B cell (primary cell): ENCODE measurements at regions not wholly inside any gene's neighbourhood (a gene's known extent, or its start where the extent isn't known, plus 50 kb on each side); places are given as distances from the start of the nearest gene placed in this dataset.

ENCODE experiments used
- ATAC-seq: fragments of 200-7000 bp; cut with Tn5 transposase; one replicate; pipeline ENCODE4 v1.10.0; 2021; ENCODE audit warnings: low read depth, mild to moderate bottlenecking, moderate number of reproducible peaks, moderate library complexity
- CTCF ChIA-PET: fragments of 350-600 bp; sonication (Branson Sonifier 250); formaldehyde crosslinking; loops from one replicate; lab custom pipeline; 2021; ENCODE audit warnings: antibody characterized with exemption, inconsistent platforms; lab: Charles Lee
- POLR2A ChIA-PET: fragments of 350-600 bp; sonication (Branson Sonifier 250); formaldehyde crosslinking; loops from one replicate; lab custom pipeline; 2021; ENCODE audit warnings: antibody characterized with exemption; lab: Charles Lee
- DNase-seq: peaks from one replicate; pipeline ENCODE4 v3.0.0; 2013
- H2AFZ ChIP-seq: 2 replicates; pipeline ENCODE4 v1.6.1; 2012; ENCODE audit warnings: mild to moderate bottlenecking, low read depth, low read length; ENCODE audit not compliant: insufficient read depth, poor library complexity, severe bottlenecking
- H3K27ac ChIP-seq, 2 donors: 1 replicate in 1 of 2; 2 replicates in 1 of 2; pipeline ENCODE4 v1.5.1; 2012 to 2013; ENCODE audit warnings: low read length in 2 of 2, mild to moderate bottlenecking in 2 of 2, moderate library complexity in 1 of 2
- H3K27me3 ChIP-seq, 4 experiments: fragments of 200-600 bp in 1 of 4; sonication (generic) in 1 of 4; replicated peaks in 1 of 4; 1 replicate in 2 of 4; 2 replicates in 2 of 4; pipeline versions ENCODE4 v1.6.1 to v1.7.0; 2013 to 2016; ENCODE audit warnings: low read length in 3 of 4, mild to moderate bottlenecking in 2 of 4, mixed read lengths in 1 of 4, moderate library complexity in 1 of 4; ENCODE audit not compliant: insufficient read depth in 4 of 4, control insufficient read depth in 3 of 4; ENCODE audit errors: control extremely low read depth in 1 of 4
- H3K36me3 ChIP-seq, 2 experiments: replicated peaks in 1 of 2; 1 replicate in 1 of 2; 2 replicates in 1 of 2; pipeline versions ENCODE4 v1.6.1 to v1.7.1; 2013; ENCODE audit warnings: low read length in 1 of 2; ENCODE audit not compliant: insufficient read depth in 2 of 2, control insufficient read depth in 1 of 2; ENCODE audit errors: control extremely low read depth in 1 of 2, extremely low read depth in 1 of 2
- H3K4me1 ChIP-seq, 2 donors: fragments of 200-600 bp in 1 of 2; sonication (generic) in 1 of 2; 1 replicate in 1 of 2; 2 replicates in 1 of 2; pipeline versions ENCODE4 v1.5.1 to v1.6.1; 2013 to 2017; ENCODE audit warnings: low read length in 2 of 2; ENCODE audit not compliant: control insufficient read depth in 2 of 2, insufficient read depth in 2 of 2
- H3K4me2 ChIP-seq: replicated peaks from 2 replicates; pipeline ENCODE3; 2012; ENCODE audit warnings: mild to moderate bottlenecking, low read depth, low read length; ENCODE audit not compliant: poor library complexity, severe bottlenecking
- H3K4me3 ChIP-seq, 5 experiments: fragments of 200-600 bp in 1 of 5; sonication (generic) in 1 of 5; 1 replicate in 3 of 5; 2 replicates in 2 of 5; pipeline versions ENCODE4 v1.5.1 to v1.7.0; 2011 to 2016; ENCODE audit warnings: low read length in 4 of 5, mild to moderate bottlenecking in 4 of 5, low read depth in 2 of 5, control low read depth in 1 of 5, moderate library complexity in 1 of 5; ENCODE audit not compliant: insufficient read depth in 1 of 5; ENCODE audit errors: control extremely low read depth in 1 of 5, extremely low read depth in 1 of 5
- H3K79me2 ChIP-seq: fragments of 200-600 bp; sonication (generic); one replicate; pipeline ENCODE4 v1.6.0; 2016; ENCODE audit warnings: low read length; ENCODE audit not compliant: control insufficient read depth, insufficient read depth
- H3K9ac ChIP-seq: fragments of 200-600 bp; sonication (generic); 2 replicates; pipeline ENCODE4 v1.6.1; 2017; ENCODE audit warnings: mild to moderate bottlenecking, low read length, moderate library complexity
- H3K9me3 ChIP-seq, 3 donors: one replicate each; pipeline versions ENCODE4 v1.6.1 to v1.7.1; 2013; ENCODE audit warnings: low read length in 2 of 3; ENCODE audit not compliant: control insufficient read depth in 2 of 3, insufficient read depth in 1 of 3; ENCODE audit errors: control extremely low read depth in 1 of 3
- H4K20me1 ChIP-seq: 2 replicates; pipeline ENCODE4 v1.6.0; 2012; ENCODE audit warnings: mild to moderate bottlenecking, low read length; ENCODE audit not compliant: insufficient read depth, control insufficient read depth, poor library complexity, severe bottlenecking
- H3K27ac Mint-ChIP-seq: one replicate; pipeline ENCODE4 v1.8.0; 2021; ENCODE audit warnings: mixed read lengths
- H3K27me3 Mint-ChIP-seq: one replicate; pipeline ENCODE4 v1.8.0; 2021; ENCODE audit warnings: mixed read lengths
- H3K4me1 Mint-ChIP-seq: one replicate; pipeline ENCODE4 v1.8.0; 2021; ENCODE audit warnings: mixed read lengths
- H3K4me3 Mint-ChIP-seq: one replicate; pipeline ENCODE4 v1.8.0; 2021; ENCODE audit warnings: mixed read lengths
- H3K9me3 Mint-ChIP-seq: one replicate; pipeline ENCODE4 v1.8.0; 2022; ENCODE audit warnings: mixed read lengths; ENCODE audit not compliant: insufficient read depth
- CTCF ChIP-seq: fragments of 200-600 bp; IDR thresholded peaks from one replicate; pipeline ENCODE4 v1.8.0; 2022; ENCODE audit warnings: antibody characterized with exemption, mild to moderate bottlenecking
- EZH2 ChIP-seq: IDR thresholded peaks from 2 replicates; pipeline ENCODE4 v1.6.1; 2012; ENCODE audit warnings: borderline replicate concordance, low read depth, mild to moderate bottlenecking, moderate library complexity, low read length; ENCODE audit not compliant: insufficient read depth, poor library complexity, severe bottlenecking
- WGBS: methylation state at CpG from one replicate; pipeline ENCODE4 v1.1.5; 2013; ENCODE audit warnings: missing lambda C conversion rate; ENCODE audit not compliant: insufficient coverage; 5-methylcytosine and 5-hydroxymethylcytosine counted together
- intact Hi-C: fragments of 100-400 bp; cut with micrococcal nuclease; formaldehyde crosslinking; loops from one replicate; pipeline ENCODE4 v1.10.0; 2022

DNA sequence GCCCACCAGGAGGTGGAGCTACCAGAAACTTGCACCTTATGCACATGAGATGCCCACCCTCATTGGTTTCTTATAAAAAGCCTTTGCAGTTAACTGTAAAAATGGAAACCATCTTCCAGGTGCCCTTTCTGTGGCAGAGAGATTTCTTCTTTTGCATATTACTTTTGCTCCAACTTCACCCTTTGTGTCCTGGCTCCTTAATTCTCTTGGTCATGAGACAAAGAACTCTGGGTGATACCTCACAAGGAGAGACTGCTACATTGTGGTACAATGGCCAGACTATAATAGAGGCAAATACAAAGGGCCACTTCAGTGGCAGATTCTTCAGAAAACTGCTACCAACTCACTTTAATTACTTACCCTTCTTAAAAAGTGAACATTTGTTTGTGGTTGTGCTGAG is 76.4 kb upstream of the PTER start:
- H3K4me1 ChIP-seq: no peaks in the 10 kb centered on the region
- no peak overlapping the region for H3K4me2 ChIP-seq
- ChIA-PET CTCF (no interaction called here), POLR2A (no interaction called here)
- intact Hi-C loops: no loop called here
- H3K36me3 ChIP-seq: no peaks in the 10 kb centered on the region
- TF ChIP-seq CTCF (no peak), EZH2 (no peak)
- H3K9ac ChIP-seq: no peak overlapping the region
- Mint-ChIP-seq H3K27me3 (no peaks in the 10 kb centered on the region), H3K4me3 (no peak overlapping the region), H3K9me3 (peaks cover 3% of the 10 kb centered on the region), H3K4me1 (no peaks in the 10 kb centered on the region), H3K27ac (no peak overlapping the region)
- no peak overlapping the region for H2AFZ ChIP-seq
- ATAC-seq: no peak
- H3K4me3 ChIP-seq: no peak overlapping the region
- no peaks in the 10 kb centered on the region for H3K27me3 ChIP-seq
- no peak for DNase-seq
- no peaks in the 10 kb centered on the region for H3K79me2 ChIP-seq
- H3K27ac ChIP-seq: no peak overlapping the region
- peaks cover 0 to 5% (median 0%) of the 10 kb centered on the region in 3 donors for H3K9me3 ChIP-seq
- no peaks in the 10 kb centered on the region for H4K20me1 ChIP-seq

GRCh38 chr10:16361086-16361485 is 75.7 kb upstream of the PTER start:
- no peak overlapping the region for H3K4me3 Mint-ChIP-seq
- intact Hi-C loops: no loop called here
- POLR2A ChIA-PET: no interaction called here
- Histone ChIP-seq H3K4me2 (no peak overlapping the region), H3K4me1 (no peaks in the 10 kb centered on the region), H3K4me3 (no peak overlapping the region), H3K79me2 (no peaks in the 10 kb centered on the region), H2AFZ (no peak overlapping the region), H3K27me3 (no peaks in the 10 kb centered on the region), H4K20me1 (no peaks in the 10 kb centered on the region), H3K27ac (no peak overlapping the region), H3K9me3 (peaks cover 0 to 5% (median 0%) of the 10 kb centered on the region in 3 donors), H3K9ac (no peak overlapping the region), H3K36me3 (no peaks in the 10 kb centered on the region)
- CTCF ChIA-PET: no interaction called here
- DNase-seq (no peak), ATAC-seq (no peak)
- H3K4me1 Mint-ChIP-seq: no peaks in the 10 kb centered on the region
- H3K27me3 Mint-ChIP-seq: no peaks in the 10 kb centered on the region
- no peak overlapping the region for H3K27ac Mint-ChIP-seq
- H3K9me3 Mint-ChIP-seq: peaks cover 3% of the 10 kb centered on the region
- no peak for TF ChIP-seq CTCF
- no peak for TF ChIP-seq EZH2
- 97% methylated on average over 3 of the region's 3 CpGs for WGBS
